GM18502 (cell line): ENCODE measurements at regions not wholly inside any gene's neighbourhood (a gene's known extent, or its start where the extent isn't known, plus 50 kb on each side); places are given as distances from the start of the nearest gene placed in this dataset.

ENCODE experiments used
- ATAC-seq: cut with Tn5 transposase; IDR thresholded peaks from one replicate; pipeline ENCODE4 v1.9.1; 2021; ENCODE audit warnings: mild to moderate bottlenecking; ENCODE audit not compliant: unreplicated experiment, poor library complexity

DNA sequence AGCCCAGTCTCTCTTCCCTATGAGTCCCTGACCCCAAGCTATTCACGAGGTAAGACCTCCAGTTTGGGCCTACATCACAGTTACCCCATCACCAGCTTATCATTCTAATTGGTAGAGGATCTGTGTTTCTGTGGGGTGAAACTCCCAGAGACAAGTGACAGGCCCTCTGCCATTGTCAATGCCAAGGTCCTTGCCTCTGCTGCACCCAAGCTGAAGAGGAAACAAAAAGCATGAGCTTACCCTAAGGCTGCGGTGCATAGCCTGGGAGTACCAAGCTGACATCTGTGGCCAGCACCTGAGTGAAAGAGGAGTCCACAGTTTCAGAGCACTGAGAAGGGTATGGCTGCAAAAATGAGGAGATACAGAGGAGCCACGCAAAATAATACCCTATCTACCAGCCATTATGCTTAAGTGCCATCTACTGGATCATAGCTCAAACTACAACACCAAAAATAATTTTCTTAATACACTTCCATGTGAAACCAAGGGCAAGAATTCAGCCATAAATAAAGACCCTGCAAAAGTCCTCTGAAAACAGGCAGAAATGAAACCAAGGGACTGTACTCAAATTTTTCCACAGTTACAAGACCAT, 62.3 kb upstream of the ANO5 start:
- peak; percentile 67 for ATAC-seq

DNA sequence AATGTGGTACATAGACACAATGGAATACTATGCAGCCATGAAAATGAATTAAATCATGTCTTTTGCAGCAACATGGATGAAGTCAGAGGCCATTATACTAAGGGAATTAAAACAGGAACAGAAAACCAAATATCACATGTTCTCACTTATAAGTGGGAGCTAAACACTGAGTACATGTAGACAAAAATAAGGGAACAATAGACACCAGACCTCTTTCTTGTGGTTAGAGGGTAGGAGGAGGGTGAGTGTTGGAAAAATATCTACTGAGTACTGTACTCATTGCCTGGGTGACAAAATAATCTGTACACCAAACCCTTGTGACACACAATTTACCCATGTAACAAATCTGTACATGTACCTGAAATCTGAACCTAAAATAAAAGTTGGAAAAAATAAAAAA, 59.1 kb upstream of the ANO5 start:
- ATAC-seq, result no peak

DNA sequence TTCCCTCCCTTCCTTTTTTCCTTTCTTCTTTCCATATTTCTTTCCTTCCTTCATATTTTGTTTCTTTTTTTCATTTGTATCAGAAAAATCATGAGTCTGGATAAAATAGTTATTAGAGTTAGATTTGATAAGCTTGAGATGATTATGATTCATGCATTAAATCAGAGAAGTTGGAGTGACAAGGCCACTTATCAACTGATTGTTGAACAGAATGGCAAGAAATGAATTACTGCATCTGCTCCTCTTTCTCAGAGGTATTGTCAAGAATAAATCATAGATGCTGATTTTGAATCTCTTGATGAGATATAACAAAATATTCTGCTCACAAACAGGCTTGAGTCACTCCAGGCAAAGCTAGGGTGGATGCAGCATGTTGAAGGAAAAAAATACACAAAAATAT, 54.6 kb upstream of the ANO5 start:
- ATAC-seq, result no peak
